ENCODE measurements at regions not wholly inside any gene's neighbourhood (a gene's known extent, or its start where the extent isn't known, plus 50 kb on each side); places are given as distances from the start of the nearest gene placed in this dataset.

GRCh38 chr2:217283460-217283859 is 423.6 kb upstream of the TNP1 start:
- TF ChIP-seq CTCF (IDR thresholded peaks at IDR 0.05): no peak
- H3K27me3 Mint-ChIP-seq (ENCODE audit: insufficient read depth): no peaks in the 10 kb centered on the region; the same call in 1 of the 2 replicates
- H3K27ac Mint-ChIP-seq: no peak overlapping the region
- H3K4me3 Mint-ChIP-seq: no peak overlapping the region
- no peak for DNase-seq
- H3K36me3 Mint-ChIP-seq (ENCODE audit: low read depth): peaks cover 9% of the 10 kb centered on the region; the same call in 1 of the 2 replicates
- peaks cover 83% of the 10 kb centered on the region for H3K4me1 Mint-ChIP-seq (ENCODE audit: low read depth)
- no peaks in the 10 kb centered on the region for H3K9me3 Mint-ChIP-seq

GRCh38 chr2:217282531-217282930 is 422.7 kb upstream of the TNP1 start:
- peak; percentile 35 for DNase-seq
- Mint-ChIP-seq H3K27me3 (ENCODE audit: insufficient read depth) (no peaks in the 10 kb centered on the region; the same call in 1 of the 2 replicates), H3K36me3 (ENCODE audit: low read depth) (peaks cover 3% of the 10 kb centered on the region; the same call in 1 of the 2 replicates), H3K4me1 (ENCODE audit: low read depth) (peaks cover 87% of the 10 kb centered on the region), H3K4me3 (no peak overlapping the region), H3K9me3 (no peaks in the 10 kb centered on the region), H3K27ac (peak overlapping the region; percentile 32; the same call in 1 of the 2 replicates)
- no peak for TF ChIP-seq CTCF (IDR thresholded peaks at IDR 0.05)

- TF ChIP-seq CTCF (IDR thresholded peaks at IDR 0.05): no peak
- Mint-ChIP-seq H3K36me3 (ENCODE audit: low read depth) (no peaks in the 10 kb centered on the region; the same call in 1 of the 2 replicates), H3K4me3 (peak overlapping the region; percentile 46), H3K27me3 (ENCODE audit: insufficient read depth) (no peaks in the 10 kb centered on the region; the same call in 1 of the 2 replicates), H3K27ac (peak overlapping the region; percentile 86), H3K9me3 (no peaks in the 10 kb centered on the region), H3K4me1 (ENCODE audit: low read depth) (peaks cover 78% of the 10 kb centered on the region)
- peak; percentile 96 for DNase-seq
These were observed 419.7 kb upstream of the TNP1 start for GRCh38 chr2:217279556-217279955.

- peak overlapping the region; percentile 86 for H3K27ac Mint-ChIP-seq
- no peaks in the 10 kb centered on the region; the same call in 1 of the 2 replicates for H3K36me3 Mint-ChIP-seq (ENCODE audit: low read depth)
- peaks cover 78% of the 10 kb centered on the region for H3K4me1 Mint-ChIP-seq (ENCODE audit: low read depth)
- DNase-seq: no peak
- no peaks in the 10 kb centered on the region; the same call in 1 of the 2 replicates for H3K27me3 Mint-ChIP-seq (ENCODE audit: insufficient read depth)
- no peak overlapping the region for H3K4me3 Mint-ChIP-seq
- no peak for TF ChIP-seq CTCF (IDR thresholded peaks at IDR 0.05)
- no peaks in the 10 kb centered on the region for H3K9me3 Mint-ChIP-seq
These were observed 419.3 kb upstream of the TNP1 start for GRCh38 chr2:217279140-217279539.

- peaks cover 4% of the 10 kb centered on the region; the same call in 1 of the 2 replicates for H3K36me3 Mint-ChIP-seq (ENCODE audit: low read depth)
- H3K4me1 Mint-ChIP-seq (ENCODE audit: low read depth): peaks cover 66% of the 10 kb centered on the region
- H3K27ac Mint-ChIP-seq: peak overlapping the region; percentile 85
- H3K27me3 Mint-ChIP-seq (ENCODE audit: insufficient read depth): no peaks in the 10 kb centered on the region; the same call in 1 of the 2 replicates
- no peaks in the 10 kb centered on the region for H3K9me3 Mint-ChIP-seq
- peak overlapping the region; percentile 61 for H3K4me3 Mint-ChIP-seq
- DNase-seq: peak; percentile 90
- no peak for TF ChIP-seq CTCF (IDR thresholded peaks at IDR 0.05)
These were observed 418.0 kb upstream of the TNP1 start for GRCh38 chr2:217277646-217278398.

Measured in HFFc6 (cell line).